RPMI8226 (cell line): ENCODE measurements at regions not wholly inside any gene's neighbourhood (a gene's known extent, or its start where the extent isn't known, plus 50 kb on each side); places are given as distances from the start of the nearest gene placed in this dataset.
"Not testable (repeated sequence)": the region's sequence is repeated elsewhere in the genome, so short reads cannot be mapped to it uniquely, and the experiment has no call there.

Experiments used
- DNase-seq: peaks from one replicate; pipeline ENCODE4 v3.0.0-alpha.2; 2015

- no peak for DNase-seq
Observed at GRCh38 chr6:74357321-74357720, 661.3 kb downstream of the CD109 start.

- DNase-seq, result no peak
Observed at GRCh38 chr6:74356391-74356790, 660.4 kb downstream of the CD109 start.

- DNase-seq, result no peak
Observed at GRCh38 chr6:74346936-74347535, 651.0 kb downstream of the CD109 start.

GRCh38 chr6:74343804-74344203 is 647.8 kb downstream of the CD109 start:
- peak; percentile 10 for DNase-seq

- DNase-seq, result not testable (repeated sequence)
Observed at GRCh38 chr6:74343321-74343720, 647.3 kb downstream of the CD109 start.

GRCh38 chr6:74334722-74335121 is 638.7 kb downstream of the CD109 start:
- DNase-seq, result no peak

GRCh38 chr6:74333406-74333805 is 637.4 kb downstream of the CD109 start:
- no peak for DNase-seq

- no peak for DNase-seq
Observed at GRCh38 chr6:74320715-74321114, 624.7 kb downstream of the CD109 start.

- no peak for DNase-seq
Observed at GRCh38 chr6:74320074-74320473, 624.1 kb downstream of the CD109 start.

GRCh38 chr6:74319292-74319691 is 623.3 kb downstream of the CD109 start:
- no peak for DNase-seq

- no peak for DNase-seq
Observed at GRCh38 chr6:74318738-74319137, 622.7 kb downstream of the CD109 start.

GRCh38 chr6:74312081-74312480 is 616.1 kb downstream of the CD109 start:
- no peak for DNase-seq

GRCh38 chr6:74311431-74311830 is 615.4 kb downstream of the CD109 start:
- no peak for DNase-seq

- no peak for DNase-seq
Observed at GRCh38 chr6:74289884-74290283, 593.9 kb downstream of the CD109 start.

GRCh38 chr6:74287932-74288331 is 591.9 kb downstream of the CD109 start:
- no peak for DNase-seq

- no peak for DNase-seq
Observed at GRCh38 chr6:74287441-74287840, 591.4 kb downstream of the CD109 start.

GRCh38 chr6:74284284-74284683 is 588.3 kb downstream of the CD109 start:
- no peak for DNase-seq

GRCh38 chr6:74283532-74283931 is 587.5 kb downstream of the CD109 start:
- DNase-seq, result no peak

- no peak for DNase-seq
Observed at GRCh38 chr6:74282143-74282689, 586.2 kb downstream of the CD109 start.

GRCh38 chr6:74280130-74280692 is 584.2 kb downstream of the CD109 start:
- no peak for DNase-seq

- DNase-seq, result no peak
Observed at GRCh38 chr6:74277777-74278186, 581.8 kb downstream of the CD109 start.

GRCh38 chr6:74273541-74273940 is 577.5 kb downstream of the CD109 start:
- no peak for DNase-seq

- no peak for DNase-seq
Observed at GRCh38 chr6:74269600-74269858, 573.5 kb downstream of the CD109 start.

GRCh38 chr6:74268815-74269599 is 573.0 kb downstream of the CD109 start:
- DNase-seq, result no peak
